ENCODE measurements at regions not wholly inside any gene's neighbourhood (a gene's known extent, or its start where the extent isn't known, plus 50 kb on each side); places are given as distances from the start of the nearest gene placed in this dataset.

DNA sequence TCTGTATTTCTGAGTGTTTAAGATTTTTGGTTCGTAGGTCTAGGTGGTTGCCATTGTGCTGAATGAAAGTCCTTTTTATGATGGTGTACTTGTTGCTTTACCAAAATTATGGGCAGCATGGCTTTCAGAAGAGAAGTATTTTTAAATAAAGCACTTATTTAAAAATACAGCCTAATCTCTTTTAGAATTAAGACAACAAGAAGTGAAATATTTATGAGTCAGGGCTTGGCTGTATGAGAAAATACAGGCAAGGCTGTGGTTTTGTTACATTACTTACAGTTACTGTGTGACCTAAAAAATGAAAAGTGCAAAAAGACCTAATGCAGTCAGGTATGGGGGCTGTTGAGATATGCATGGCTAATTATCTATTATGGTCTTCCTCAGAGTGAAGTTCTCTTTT lies 185.2 kb upstream of the PPP1R3A start:
- H3K4me2 ChIP-seq, result no peak overlapping the region
- WGBS (ENCODE audit: low lambda C conversion rate), result 0% methylated on average over 1 of the region's 1 CpG
- ChIA-PET CTCF (no interaction called here), POLR2A (no interaction called here)
- H3K27me3 ChIP-seq (ENCODE audit: insufficient read depth), result no peaks in the 10 kb centered on the region
- H3K9me2 ChIP-seq, result 0 out of 2 replicates have a peak, but pooled peaks cover 3% of the 10 kb centered on the region
- H3F3A ChIP-seq (replicated peaks; ENCODE audit: insufficient read depth), result no peaks in the 10 kb centered on the region
- H2AFZ ChIP-seq (ENCODE audit: low read depth), result no peak overlapping the region
- TF ChIP-seq, protein P1, sequence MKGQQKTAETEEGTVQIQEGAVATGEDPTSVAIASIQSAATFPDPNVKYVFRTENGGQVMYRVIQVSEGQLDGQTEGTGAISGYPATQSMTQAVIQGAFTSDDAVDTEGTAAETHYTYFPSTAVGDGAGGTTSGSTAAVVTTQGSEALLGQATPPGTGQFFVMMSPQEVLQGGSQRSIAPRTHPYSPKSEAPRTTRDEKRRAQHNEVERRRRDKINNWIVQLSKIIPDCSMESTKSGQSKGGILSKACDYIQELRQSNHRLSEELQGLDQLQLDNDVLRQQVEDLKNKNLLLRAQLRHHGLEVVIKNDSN (IDR thresholded peaks at IDR 0.05; ENCODE audit: borderline replicate concordance, low read depth), result no peak
- TF ChIP-seq CHD2 (IDR thresholded peaks at IDR 0.05; ENCODE audit: low read length, partially characterized antibody) (no peak), GATA2 (CRISPR knock-in tag; IDR thresholded peaks at IDR 0.05) (no peak), RXRA (IDR thresholded peaks at IDR 0.05; ENCODE audit: borderline replicate concordance, low read depth) (no peak), TEAD4 (IDR thresholded peaks at IDR 0.05; ENCODE audit: borderline replicate concordance, insufficient read depth) (no peak), EZH2phosphoT487 (IDR thresholded peaks at IDR 0.05; ENCODE audit: borderline replicate concordance, low read depth) (no peak), EP300 (IDR thresholded peaks at IDR 0.05; ENCODE audit: borderline replicate concordance in 1 of 2, low read depth in 1 of 2, low read length in 1 of 2) (no peak), FOXM1 (IDR thresholded peaks at IDR 0.05; ENCODE audit: low read depth) (no peak), SIN3A (IDR thresholded peaks at IDR 0.05; ENCODE audit: borderline replicate concordance, low read depth, low read length) (no peak), POLR2AphosphoS5 (IDR thresholded peaks at IDR 0.05; ENCODE audit: low read depth, low read length) (no peak)
- TF ChIP-seq, protein P2, sequence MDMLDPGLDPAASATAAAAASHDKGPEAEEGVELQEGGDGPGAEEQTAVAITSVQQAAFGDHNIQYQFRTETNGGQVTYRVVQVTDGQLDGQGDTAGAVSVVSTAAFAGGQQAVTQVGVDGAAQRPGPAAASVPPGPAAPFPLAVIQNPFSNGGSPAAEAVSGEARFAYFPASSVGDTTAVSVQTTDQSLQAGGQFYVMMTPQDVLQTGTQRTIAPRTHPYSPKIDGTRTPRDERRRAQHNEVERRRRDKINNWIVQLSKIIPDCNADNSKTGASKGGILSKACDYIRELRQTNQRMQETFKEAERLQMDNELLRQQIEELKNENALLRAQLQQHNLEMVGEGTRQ (IDR thresholded peaks at IDR 0.05; ENCODE audit: borderline replicate concordance, low read depth, low read length), result no peak
- TF ChIP-seq, protein P3, sequence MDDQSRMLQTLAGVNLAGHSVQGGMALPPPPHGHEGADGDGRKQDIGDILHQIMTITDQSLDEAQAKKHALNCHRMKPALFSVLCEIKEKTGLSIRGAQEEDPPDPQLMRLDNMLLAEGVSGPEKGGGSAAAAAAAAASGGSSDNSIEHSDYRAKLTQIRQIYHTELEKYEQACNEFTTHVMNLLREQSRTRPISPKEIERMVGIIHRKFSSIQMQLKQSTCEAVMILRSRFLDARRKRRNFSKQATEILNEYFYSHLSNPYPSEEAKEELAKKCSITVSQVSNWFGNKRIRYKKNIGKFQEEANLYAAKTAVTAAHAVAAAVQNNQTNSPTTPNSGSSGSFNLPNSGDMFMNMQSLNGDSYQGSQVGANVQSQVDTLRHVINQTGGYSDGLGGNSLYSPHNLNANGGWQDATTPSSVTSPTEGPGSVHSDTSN (IDR thresholded peaks at IDR 0.05), result no peak
- H3K27ac ChIP-seq (ENCODE audit: low read depth in 2 of 2, low read length in 1 of 2), result no peak overlapping the region
- no peak overlapping the region for H3K4me3 ChIP-seq (ENCODE audit: low read depth in 2 of 2, low read length in 1 of 2)
- H3K36me3 ChIP-seq (replicated peaks in 1 of 2; ENCODE audit: control insufficient read depth in 1 of 2, insufficient read depth in 2 of 2, low read length in 1 of 2), result no peaks in the 10 kb centered on the region
- H3K9ac ChIP-seq, result no peak overlapping the region
- no peaks in the 10 kb centered on the region for H3K4me1 ChIP-seq (ENCODE audit: control insufficient read depth in 1 of 2, insufficient read depth in 2 of 2, low read depth in 1 of 2, low read length in 1 of 2)
- no peaks in the 10 kb centered on the region for H4K20me1 ChIP-seq (ENCODE audit: insufficient read depth)
- DNase-seq, result no peak
- no peaks in the 10 kb centered on the region for H3K9me3 ChIP-seq
- no peaks in the 10 kb centered on the region for H3K79me2 ChIP-seq (ENCODE audit: insufficient read depth)

DNA sequence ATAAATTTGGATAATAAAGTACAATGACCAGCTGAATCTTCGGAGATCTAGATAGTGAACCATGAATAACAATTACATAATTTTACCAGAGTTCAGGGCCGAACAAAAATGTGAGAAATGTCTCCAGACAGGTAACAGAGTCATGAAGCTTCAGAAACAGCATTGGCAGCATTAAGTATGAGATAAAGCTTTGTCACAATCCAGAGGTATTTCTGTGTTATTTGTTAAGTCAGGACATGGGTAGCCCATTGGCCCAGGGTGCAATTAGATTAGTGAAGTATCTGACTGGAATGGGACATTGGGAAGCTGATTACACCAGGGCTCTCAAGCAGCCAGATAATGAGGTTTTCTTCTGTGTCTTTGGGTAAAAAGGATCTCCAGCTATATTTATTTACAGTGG lies 184.2 kb upstream of the PPP1R3A start:
- Histone ChIP-seq H4K20me1 (ENCODE audit: insufficient read depth) (no peaks in the 10 kb centered on the region), H2AFZ (ENCODE audit: low read depth) (no peak overlapping the region), H3K9me2 (0 out of 2 replicates have a peak, but pooled peaks cover 3% of the 10 kb centered on the region), H3K9ac (no peak overlapping the region), H3K4me1 (ENCODE audit: control insufficient read depth in 1 of 2, insufficient read depth in 2 of 2, low read depth in 1 of 2, low read length in 1 of 2) (no peaks in the 10 kb centered on the region), H3K79me2 (ENCODE audit: insufficient read depth) (no peaks in the 10 kb centered on the region), H3F3A (replicated peaks; ENCODE audit: insufficient read depth) (no peaks in the 10 kb centered on the region), H3K36me3 (replicated peaks in 1 of 2; ENCODE audit: control insufficient read depth in 1 of 2, insufficient read depth in 2 of 2, low read length in 1 of 2) (no peaks in the 10 kb centered on the region), H3K4me2 (no peak overlapping the region), H3K27ac (ENCODE audit: low read depth in 2 of 2, low read length in 1 of 2) (no peak overlapping the region), H3K9me3 (no peaks in the 10 kb centered on the region), H3K4me3 (ENCODE audit: low read depth in 2 of 2, low read length in 1 of 2) (no peak overlapping the region), H3K27me3 (ENCODE audit: insufficient read depth) (no peaks in the 10 kb centered on the region)
- ChIA-PET CTCF (interaction anchor here (0.7 kb wide), 1 partner anchor 1925 kb away, joined by 3 read pairs; no protein-coding TSS in a partner anchor), POLR2A (no interaction called here)
- no peak for DNase-seq
- WGBS (ENCODE audit: low lambda C conversion rate), result 1% methylated on average over 2 of the region's 2 CpGs
- TF ChIP-seq GATA2 (CRISPR knock-in tag; IDR thresholded peaks at IDR 0.05), result no peak
- no peak for TF ChIP-seq NRF1 (IDR thresholded peaks at IDR 0.05; ENCODE audit: low read depth, low read length)
- TF ChIP-seq, protein P4, sequence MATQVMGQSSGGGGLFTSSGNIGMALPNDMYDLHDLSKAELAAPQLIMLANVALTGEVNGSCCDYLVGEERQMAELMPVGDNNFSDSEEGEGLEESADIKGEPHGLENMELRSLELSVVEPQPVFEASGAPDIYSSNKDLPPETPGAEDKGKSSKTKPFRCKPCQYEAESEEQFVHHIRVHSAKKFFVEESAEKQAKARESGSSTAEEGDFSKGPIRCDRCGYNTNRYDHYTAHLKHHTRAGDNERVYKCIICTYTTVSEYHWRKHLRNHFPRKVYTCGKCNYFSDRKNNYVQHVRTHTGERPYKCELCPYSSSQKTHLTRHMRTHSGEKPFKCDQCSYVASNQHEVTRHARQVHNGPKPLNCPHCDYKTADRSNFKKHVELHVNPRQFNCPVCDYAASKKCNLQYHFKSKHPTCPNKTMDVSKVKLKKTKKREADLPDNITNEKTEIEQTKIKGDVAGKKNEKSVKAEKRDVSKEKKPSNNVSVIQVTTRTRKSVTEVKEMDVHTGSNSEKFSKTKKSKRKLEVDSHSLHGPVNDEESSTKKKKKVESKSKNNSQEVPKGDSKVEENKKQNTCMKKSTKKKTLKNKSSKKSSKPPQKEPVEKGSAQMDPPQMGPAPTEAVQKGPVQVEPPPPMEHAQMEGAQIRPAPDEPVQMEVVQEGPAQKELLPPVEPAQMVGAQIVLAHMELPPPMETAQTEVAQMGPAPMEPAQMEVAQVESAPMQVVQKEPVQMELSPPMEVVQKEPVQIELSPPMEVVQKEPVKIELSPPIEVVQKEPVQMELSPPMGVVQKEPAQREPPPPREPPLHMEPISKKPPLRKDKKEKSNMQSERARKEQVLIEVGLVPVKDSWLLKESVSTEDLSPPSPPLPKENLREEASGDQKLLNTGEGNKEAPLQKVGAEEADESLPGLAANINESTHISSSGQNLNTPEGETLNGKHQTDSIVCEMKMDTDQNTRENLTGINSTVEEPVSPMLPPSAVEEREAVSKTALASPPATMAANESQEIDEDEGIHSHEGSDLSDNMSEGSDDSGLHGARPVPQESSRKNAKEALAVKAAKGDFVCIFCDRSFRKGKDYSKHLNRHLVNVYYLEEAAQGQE (IDR thresholded peaks at IDR 0.05; ENCODE audit: low read depth, low read length), result no peak
- TF ChIP-seq RCOR1 (IDR thresholded peaks at IDR 0.05; ENCODE audit: low read length), result no peak
- TF ChIP-seq FOSL2 (IDR thresholded peaks at IDR 0.05; ENCODE audit: borderline replicate concordance, low read depth), result no peak
- TF ChIP-seq FOXJ3 (CRISPR knock-in tag; IDR thresholded peaks at IDR 0.05), result no peak
- TF ChIP-seq MXI1 (IDR thresholded peaks at IDR 0.05; ENCODE audit: low read depth, low read length), result no peak
- TF ChIP-seq, protein P5, sequence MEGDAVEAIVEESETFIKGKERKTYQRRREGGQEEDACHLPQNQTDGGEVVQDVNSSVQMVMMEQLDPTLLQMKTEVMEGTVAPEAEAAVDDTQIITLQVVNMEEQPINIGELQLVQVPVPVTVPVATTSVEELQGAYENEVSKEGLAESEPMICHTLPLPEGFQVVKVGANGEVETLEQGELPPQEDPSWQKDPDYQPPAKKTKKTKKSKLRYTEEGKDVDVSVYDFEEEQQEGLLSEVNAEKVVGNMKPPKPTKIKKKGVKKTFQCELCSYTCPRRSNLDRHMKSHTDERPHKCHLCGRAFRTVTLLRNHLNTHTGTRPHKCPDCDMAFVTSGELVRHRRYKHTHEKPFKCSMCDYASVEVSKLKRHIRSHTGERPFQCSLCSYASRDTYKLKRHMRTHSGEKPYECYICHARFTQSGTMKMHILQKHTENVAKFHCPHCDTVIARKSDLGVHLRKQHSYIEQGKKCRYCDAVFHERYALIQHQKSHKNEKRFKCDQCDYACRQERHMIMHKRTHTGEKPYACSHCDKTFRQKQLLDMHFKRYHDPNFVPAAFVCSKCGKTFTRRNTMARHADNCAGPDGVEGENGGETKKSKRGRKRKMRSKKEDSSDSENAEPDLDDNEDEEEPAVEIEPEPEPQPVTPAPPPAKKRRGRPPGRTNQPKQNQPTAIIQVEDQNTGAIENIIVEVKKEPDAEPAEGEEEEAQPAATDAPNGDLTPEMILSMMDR (IDR thresholded peaks at IDR 0.05), result no peak
- TF ChIP-seq, protein P6, sequence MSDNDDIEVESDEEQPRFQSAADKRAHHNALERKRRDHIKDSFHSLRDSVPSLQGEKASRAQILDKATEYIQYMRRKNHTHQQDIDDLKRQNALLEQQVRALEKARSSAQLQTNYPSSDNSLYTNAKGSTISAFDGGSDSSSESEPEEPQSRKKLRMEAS (IDR thresholded peaks at IDR 0.05; ENCODE audit: low read depth), result no peak

Measured in SK-N-SH (cell line).